Effector memory CD8-positive, alpha-beta T cell (primary cell): ENCODE measurements at regions not wholly inside any gene's neighbourhood (a gene's known extent, or its start where the extent isn't known, plus 50 kb on each side); places are given as distances from the start of the nearest gene placed in this dataset.

ENCODE experiments used
- ATAC-seq: fragments of 150-1000 bp; cut with Tn5 transposase; replicated peaks from 2 replicates; pipeline ENCODE4 v1.10.0; 2021; ENCODE audit warnings: mild to moderate bottlenecking, moderate library complexity
- DNase-seq, 3 experiments: peaks; one replicate each; pipeline ENCODE4 v3.0.0; 2021
- H3K27ac Mint-ChIP-seq, 2 donors: one replicate each; pipeline ENCODE4 v1.8.0; 2022; ENCODE audit warnings: mild to moderate bottlenecking in 2 of 2, mixed read lengths in 2 of 2, moderate library complexity in 2 of 2
- H3K27me3 Mint-ChIP-seq, 2 donors: one replicate each; pipeline ENCODE4 v1.8.0; 2022; ENCODE audit warnings: mixed read lengths in 2 of 2
- H3K36me3 Mint-ChIP-seq: one replicate; pipeline ENCODE4 v1.8.0; 2022; ENCODE audit warnings: mild to moderate bottlenecking, moderate library complexity, mixed read lengths; ENCODE audit not compliant: insufficient read depth
- H3K4me1 Mint-ChIP-seq, 2 donors: one replicate each; pipeline ENCODE4 v1.8.0; 2022; ENCODE audit warnings: low read depth in 2 of 2, mixed read lengths in 2 of 2
- H3K4me3 Mint-ChIP-seq, 2 donors: one replicate each; pipeline ENCODE4 v1.8.0; 2022; ENCODE audit warnings: mild to moderate bottlenecking in 2 of 2, mixed read lengths in 2 of 2, moderate library complexity in 2 of 2
- H3K9me3 Mint-ChIP-seq, 2 donors: one replicate each; pipeline ENCODE4 v1.8.0; 2022; ENCODE audit warnings: mixed read lengths in 2 of 2

DNA sequence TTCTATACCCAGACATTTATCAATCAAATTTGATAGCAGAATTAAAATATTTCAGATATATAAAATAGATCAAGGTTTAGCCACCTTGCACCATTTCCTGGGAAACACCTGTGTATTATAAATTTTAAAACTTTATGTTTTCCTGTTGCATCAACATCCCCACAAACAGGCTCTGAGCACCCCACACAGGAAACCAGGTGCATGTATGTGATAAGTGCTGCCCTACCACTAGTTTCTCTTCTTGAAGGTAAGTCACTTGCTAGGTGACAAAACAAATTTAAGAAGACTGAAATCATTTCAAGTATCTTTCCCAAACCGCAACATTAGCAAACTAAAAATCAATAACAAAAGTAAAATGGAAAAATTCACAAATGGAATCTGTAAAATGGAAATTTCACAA lies 496.1 kb upstream of the CCDC54 start:
- no peak overlapping the region for H3K4me3 Mint-ChIP-seq
- no peaks in the 10 kb centered on the region for H3K27me3 Mint-ChIP-seq
- H3K9me3 Mint-ChIP-seq = peaks cover 3 to 7% of the 10 kb centered on the region in 2 donors
- no peak for DNase-seq
- no peak for ATAC-seq
- H3K4me1 Mint-ChIP-seq = no peaks in the 10 kb centered on the region
- no peak overlapping the region for H3K27ac Mint-ChIP-seq
- no peaks in the 10 kb centered on the region for H3K36me3 Mint-ChIP-seq

DNA sequence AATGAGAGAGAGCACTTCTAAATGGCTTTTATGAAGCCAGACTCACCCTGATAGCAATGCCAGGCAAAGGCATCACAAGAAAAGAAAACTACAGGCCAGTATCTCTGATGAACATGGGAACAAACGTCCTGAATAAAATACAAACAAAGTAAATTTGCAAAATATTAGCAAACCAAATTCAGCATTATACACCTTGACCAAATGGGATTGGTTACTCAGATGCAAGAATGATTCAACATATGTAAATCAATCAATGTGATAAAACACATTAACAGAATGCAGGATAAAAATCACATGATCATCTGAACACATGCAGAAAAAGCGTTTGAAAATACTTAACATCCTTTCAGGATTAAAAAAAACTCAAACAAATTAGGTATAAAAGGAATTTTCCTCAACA lies 494.9 kb upstream of the CCDC54 start:
- ATAC-seq = no peak
- no peak for DNase-seq
- H3K27me3 Mint-ChIP-seq = no peaks in the 10 kb centered on the region
- peaks cover 3 to 7% of the 10 kb centered on the region in 2 donors for H3K9me3 Mint-ChIP-seq
- H3K27ac Mint-ChIP-seq = no peak overlapping the region
- H3K4me3 Mint-ChIP-seq = no peak overlapping the region
- H3K36me3 Mint-ChIP-seq = no peaks in the 10 kb centered on the region
- no peaks in the 10 kb centered on the region for H3K4me1 Mint-ChIP-seq

DNA sequence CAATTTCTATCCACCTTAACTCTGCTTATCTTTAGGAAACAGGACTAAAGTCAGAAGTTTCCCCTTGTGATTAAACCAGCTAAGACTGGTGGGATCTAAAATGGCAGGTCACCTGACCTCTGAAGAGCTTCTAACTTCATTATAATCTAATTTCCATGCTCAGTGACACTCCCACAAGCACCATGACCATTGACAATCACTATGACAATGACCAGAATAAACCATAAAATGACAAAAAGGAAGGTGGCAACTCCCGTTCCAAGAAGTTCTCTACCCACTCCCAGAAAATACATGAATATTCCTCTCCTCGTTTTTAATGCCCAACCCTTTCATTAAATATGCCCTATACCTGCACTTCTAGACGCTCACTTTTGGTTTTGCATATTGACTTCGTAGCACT lies 471.2 kb upstream of the CCDC54 start:
- H3K36me3 Mint-ChIP-seq = no peaks in the 10 kb centered on the region
- no peak for ATAC-seq
- no peaks in the 10 kb centered on the region for H3K27me3 Mint-ChIP-seq

DNA sequence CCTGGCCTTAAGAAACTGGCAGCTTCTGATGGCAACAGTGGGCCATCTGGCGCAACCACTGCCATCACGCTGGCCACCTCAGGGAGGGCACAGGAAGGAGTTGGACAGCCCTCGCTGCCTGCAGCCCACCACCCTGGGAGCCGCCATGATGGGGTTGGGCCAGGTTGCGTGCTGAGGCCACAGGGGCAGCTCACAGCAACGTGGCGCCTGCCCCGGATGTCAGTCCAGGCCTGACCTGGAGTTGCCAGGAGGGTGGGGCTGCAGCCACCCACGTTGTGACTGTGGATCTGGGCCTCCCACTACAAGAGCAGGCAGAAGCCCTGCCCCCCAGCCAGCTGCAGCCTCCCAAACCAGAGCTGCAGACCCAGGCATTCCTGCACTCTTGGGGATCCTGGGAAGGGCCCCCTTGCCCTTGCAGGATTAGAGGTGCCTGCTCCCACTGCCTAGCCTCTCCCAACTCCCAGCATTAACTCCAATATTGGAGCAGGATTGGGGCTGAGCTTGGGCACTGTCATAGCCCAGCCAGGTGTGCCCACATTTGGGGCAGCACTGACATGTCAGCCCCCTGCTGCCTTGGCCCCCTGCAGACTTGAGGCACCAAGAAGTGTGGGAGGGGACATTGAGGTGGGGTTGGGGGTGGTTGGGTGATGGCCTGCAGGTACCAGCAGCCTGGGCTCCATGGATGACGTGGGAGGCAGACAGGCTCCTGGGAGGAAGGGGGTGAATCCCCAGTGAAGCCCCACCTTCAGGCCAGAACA lies 468.9 kb upstream of the CCDC54 start:
- Mint-ChIP-seq H3K4me3 (no peak overlapping the region), H3K27me3 (no peaks in the 10 kb centered on the region), H3K4me1 (no peaks in the 10 kb centered on the region), H3K9me3 (peaks cover 0 to 1% of the 10 kb centered on the region in 2 donors), H3K27ac (no peak overlapping the region), H3K36me3 (no peaks in the 10 kb centered on the region)
- DNase-seq (no peak), ATAC-seq (no peak)

More for the DNA sequence above, 471.2 kb upstream of the CCDC54 start:
- Mint-ChIP-seq H3K27ac (no peak overlapping the region), H3K4me3 (no peak overlapping the region), H3K9me3 (peaks cover 0 to 1% of the 10 kb centered on the region in 2 donors), H3K4me1 (no peaks in the 10 kb centered on the region)
- no peak for DNase-seq

DNA sequence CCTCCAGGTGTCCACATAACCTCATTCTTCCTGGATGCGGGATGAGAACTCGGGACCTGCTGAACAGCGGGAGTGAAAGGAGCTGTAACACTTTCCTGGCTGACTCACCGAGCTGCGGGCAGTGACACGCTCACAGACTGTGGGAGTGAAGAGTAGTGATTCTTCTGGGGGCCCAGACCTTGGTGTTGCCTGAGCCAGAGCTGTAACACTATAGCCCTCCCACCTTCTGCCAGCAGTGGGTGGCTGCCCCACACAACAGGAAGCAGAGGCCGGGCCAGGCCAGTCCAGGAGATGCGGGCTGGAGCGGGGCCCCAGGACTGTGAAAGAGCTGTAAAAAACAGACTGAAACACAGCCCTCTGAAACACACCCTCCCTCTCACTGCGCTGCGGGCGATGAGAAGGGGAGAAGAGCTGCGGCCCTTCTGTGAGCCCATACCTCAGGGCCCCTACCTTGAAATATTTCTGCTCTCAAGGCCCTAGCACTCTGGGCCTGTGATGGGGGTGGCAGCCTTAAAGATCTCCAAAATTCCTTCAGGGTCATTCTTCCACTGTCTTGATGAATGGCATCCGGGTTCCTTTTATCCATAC lies 464.0 kb upstream of the CCDC54 start:
- peaks cover 0 to 1% of the 10 kb centered on the region in 2 donors for H3K9me3 Mint-ChIP-seq
- H3K4me1 Mint-ChIP-seq = no peaks in the 10 kb centered on the region
- no peak overlapping the region for H3K4me3 Mint-ChIP-seq
- ATAC-seq (no peak), DNase-seq (no peak)
- peaks cover 0 to 11% of the 10 kb centered on the region in 2 donors for H3K27me3 Mint-ChIP-seq
- no peak overlapping the region for H3K27ac Mint-ChIP-seq
- no peaks in the 10 kb centered on the region for H3K36me3 Mint-ChIP-seq

DNA sequence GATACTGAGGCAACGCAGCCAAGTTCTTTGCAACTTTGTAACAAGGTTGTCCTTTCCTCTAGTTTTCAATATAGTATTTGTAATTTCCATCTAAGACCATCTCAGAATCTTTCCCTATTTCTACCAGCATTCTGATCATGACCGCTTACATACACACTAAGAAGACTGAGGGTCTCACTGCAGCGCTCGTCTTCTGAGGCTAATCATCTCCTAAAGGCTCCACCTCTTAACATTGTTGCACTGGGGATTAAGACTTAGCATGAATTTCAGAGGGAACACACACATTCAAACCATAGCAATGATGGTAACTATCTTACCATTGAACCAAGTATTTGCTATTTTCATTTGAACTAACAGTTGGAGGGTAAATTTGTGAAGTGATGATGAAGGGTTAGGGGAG lies 463.3 kb upstream of the CCDC54 start:
- no peak overlapping the region for H3K27ac Mint-ChIP-seq
- no peak for DNase-seq

DNA sequence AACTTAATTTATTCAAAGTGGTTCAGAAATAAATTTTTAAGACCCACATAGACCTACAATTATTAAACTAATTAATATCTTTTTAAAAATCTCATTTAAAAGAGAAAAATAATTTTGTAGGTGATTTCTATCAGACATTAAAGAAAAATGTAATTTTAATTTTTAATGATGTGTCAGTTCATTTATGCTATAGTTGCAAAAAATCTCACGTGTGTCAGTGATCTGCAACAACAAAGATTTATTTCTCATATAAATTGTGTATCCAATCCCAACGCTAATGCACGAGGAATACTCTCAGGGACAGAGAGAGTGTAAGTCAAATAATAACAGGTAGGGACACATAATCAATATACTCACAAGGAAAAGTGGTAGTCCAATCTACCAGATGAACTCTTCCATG lies 456.6 kb upstream of the CCDC54 start:
- H3K27me3 Mint-ChIP-seq = no peaks in the 10 kb centered on the region
- DNase-seq (no peak), ATAC-seq (no peak)
- H3K4me3 Mint-ChIP-seq = no peak overlapping the region
- H3K36me3 Mint-ChIP-seq = no peaks in the 10 kb centered on the region
- no peaks in the 10 kb centered on the region for H3K9me3 Mint-ChIP-seq
- H3K27ac Mint-ChIP-seq = no peak overlapping the region
- H3K4me1 Mint-ChIP-seq = no peaks in the 10 kb centered on the region

More for the DNA sequence above, 463.3 kb upstream of the CCDC54 start:
- ATAC-seq = no peak
- H3K36me3 Mint-ChIP-seq = no peaks in the 10 kb centered on the region
- H3K27me3 Mint-ChIP-seq = peaks cover 0 to 11% of the 10 kb centered on the region in 2 donors
- no peak overlapping the region for H3K4me3 Mint-ChIP-seq
- H3K9me3 Mint-ChIP-seq = peaks cover 0 to 1% of the 10 kb centered on the region in 2 donors
- H3K4me1 Mint-ChIP-seq = no peaks in the 10 kb centered on the region

DNA sequence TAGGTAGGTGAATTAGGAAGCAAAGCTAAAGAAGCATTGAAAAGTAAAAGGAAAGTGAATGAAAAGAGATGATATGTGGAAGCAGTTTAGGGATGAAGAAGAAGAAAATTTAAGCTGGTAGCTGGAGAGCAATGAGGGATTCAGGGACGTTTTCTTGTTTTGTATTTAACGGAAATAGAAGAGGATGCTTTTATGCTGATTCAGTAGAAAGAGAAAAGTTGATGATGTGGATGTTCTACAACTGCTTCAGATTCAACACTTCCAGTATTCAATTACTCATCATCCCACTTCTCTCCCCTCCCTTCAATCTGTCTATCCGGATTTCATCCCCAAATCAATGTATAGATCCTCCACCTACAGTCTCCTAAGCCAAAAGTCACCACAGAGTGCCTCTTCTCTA lies 448.2 kb upstream of the CCDC54 start:
- H3K36me3 Mint-ChIP-seq = no peaks in the 10 kb centered on the region
- no peaks in the 10 kb centered on the region for H3K9me3 Mint-ChIP-seq
- ATAC-seq (no peak), DNase-seq (no peak)
- no peak overlapping the region for H3K27ac Mint-ChIP-seq
- H3K4me1 Mint-ChIP-seq = no peaks in the 10 kb centered on the region
- H3K4me3 Mint-ChIP-seq = no peak overlapping the region
- H3K27me3 Mint-ChIP-seq = peaks cover 0 to 6% of the 10 kb centered on the region in 2 donors

DNA sequence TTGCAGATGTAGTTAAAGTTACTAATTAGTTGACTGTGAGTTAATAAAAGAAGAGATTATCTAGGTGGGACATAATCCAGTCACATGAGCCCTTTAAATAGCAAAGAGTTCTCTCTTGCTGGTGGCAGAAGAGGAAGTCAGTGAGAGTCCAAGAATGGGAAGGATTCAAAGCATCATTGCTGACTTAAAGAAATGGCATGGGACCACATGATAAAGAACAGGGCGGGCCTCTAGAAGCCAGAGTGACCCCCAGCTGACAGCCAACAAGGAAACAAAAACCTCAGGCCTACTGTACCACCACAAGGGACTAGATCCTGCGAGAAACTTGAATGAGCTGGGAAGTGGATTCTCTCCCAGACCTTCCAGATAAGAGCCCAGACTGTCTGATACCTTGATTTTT lies 447.2 kb upstream of the CCDC54 start:
- H3K4me3 Mint-ChIP-seq = no peak overlapping the region
- H3K27ac Mint-ChIP-seq = no peak overlapping the region
- H3K9me3 Mint-ChIP-seq = no peaks in the 10 kb centered on the region
- peaks cover 0 to 6% of the 10 kb centered on the region in 2 donors for H3K27me3 Mint-ChIP-seq
- H3K4me1 Mint-ChIP-seq = no peaks in the 10 kb centered on the region
- ATAC-seq = no peak
- no peak for DNase-seq
- no peaks in the 10 kb centered on the region for H3K36me3 Mint-ChIP-seq

DNA sequence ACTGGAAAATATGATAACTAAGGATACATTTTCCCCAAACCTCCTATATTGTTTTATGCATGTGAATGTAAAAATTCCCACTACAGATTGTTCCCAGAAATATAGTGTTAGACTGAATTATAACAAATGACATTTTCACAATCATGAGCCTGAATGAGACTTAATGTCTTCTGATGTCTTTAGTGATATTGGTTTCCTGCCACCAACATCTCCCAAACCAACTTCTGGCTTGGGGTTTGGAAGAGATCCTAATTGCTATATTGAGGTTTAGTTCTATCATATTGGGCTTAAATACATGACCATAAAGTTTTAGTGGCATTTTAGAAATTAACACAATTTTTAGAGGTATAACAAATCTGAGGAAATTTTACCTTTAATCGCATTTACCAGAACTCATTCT lies 445.3 kb upstream of the CCDC54 start:
- Mint-ChIP-seq H3K4me3 (no peak overlapping the region), H3K27me3 (peaks cover 0 to 6% of the 10 kb centered on the region in 2 donors), H3K9me3 (no peaks in the 10 kb centered on the region), H3K4me1 (no peaks in the 10 kb centered on the region), H3K36me3 (no peaks in the 10 kb centered on the region), H3K27ac (no peak overlapping the region)
- DNase-seq = no peak
- ATAC-seq = no peak

DNA sequence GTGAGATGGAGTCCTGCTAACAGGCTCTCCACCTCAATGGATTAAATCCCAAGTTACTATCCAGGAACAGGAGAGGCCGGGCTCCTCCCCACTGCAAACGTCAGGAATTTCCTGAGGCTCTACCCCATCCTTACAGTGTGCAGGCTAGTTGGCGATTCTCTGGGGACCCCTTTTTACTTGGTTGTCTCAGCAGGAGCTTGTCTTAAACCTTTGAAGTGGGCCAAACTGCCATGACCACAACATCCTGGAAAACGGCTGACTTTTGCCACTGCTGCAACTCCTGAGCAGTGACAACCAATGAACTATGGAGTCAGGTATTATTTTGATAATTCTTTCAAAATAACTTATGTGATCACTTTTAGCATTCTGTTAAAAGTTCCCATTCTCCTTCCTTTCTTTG lies 440.9 kb upstream of the CCDC54 start:
- H3K9me3 Mint-ChIP-seq = no peaks in the 10 kb centered on the region
- DNase-seq (no peak), ATAC-seq (no peak)
- H3K36me3 Mint-ChIP-seq = no peaks in the 10 kb centered on the region
- no peak overlapping the region for H3K4me3 Mint-ChIP-seq
- H3K27me3 Mint-ChIP-seq = no peaks in the 10 kb centered on the region
- no peak overlapping the region for H3K27ac Mint-ChIP-seq
- H3K4me1 Mint-ChIP-seq = no peaks in the 10 kb centered on the region

DNA sequence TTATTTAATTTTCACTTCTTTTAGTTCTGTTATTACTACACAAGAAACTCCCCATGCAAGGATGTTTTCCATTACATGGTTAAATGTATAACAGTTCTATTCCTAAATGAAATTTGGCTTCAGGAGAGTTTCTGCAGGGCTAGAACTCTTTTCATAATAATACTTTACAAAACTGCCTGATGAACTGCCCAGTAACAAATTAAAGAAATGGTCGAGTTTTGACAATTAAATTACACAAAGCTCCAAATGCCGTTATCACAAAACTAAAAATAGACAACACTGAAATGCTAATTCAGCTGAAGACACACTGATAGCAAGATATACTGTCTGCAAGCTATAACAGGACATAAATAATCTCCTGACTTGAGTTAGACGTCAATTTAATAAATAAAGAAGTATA lies 435.2 kb upstream of the CCDC54 start:
- Mint-ChIP-seq H3K4me3 (no peak overlapping the region), H3K9me3 (peaks cover 0 to 2% of the 10 kb centered on the region in 2 donors), H3K27ac (no peak overlapping the region), H3K36me3 (no peaks in the 10 kb centered on the region), H3K4me1 (no peaks in the 10 kb centered on the region), H3K27me3 (no peaks in the 10 kb centered on the region)
- no peak for ATAC-seq
- DNase-seq = no peak

DNA sequence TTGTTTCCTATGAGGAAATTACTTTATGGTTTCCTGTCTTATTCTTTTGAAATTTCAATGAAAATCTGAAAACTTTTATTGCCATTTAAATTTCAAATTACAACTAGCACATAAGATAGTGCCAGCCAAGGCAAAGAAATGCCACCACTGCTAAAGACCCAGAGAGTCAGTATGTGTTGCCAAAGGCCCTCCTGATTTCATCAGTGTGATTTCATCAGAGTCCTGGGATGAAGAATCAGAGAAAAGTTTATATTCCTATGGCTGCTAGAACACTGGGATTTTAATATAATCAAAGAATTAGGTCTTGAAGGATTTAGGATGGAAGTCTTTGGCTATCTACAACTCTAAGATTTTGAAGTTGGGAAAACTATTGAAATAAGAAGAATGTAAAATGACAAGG lies 434.2 kb upstream of the CCDC54 start:
- H3K4me3 Mint-ChIP-seq = no peak overlapping the region
- H3K27me3 Mint-ChIP-seq = no peaks in the 10 kb centered on the region
- DNase-seq (no peak), ATAC-seq (no peak)
- no peak overlapping the region for H3K27ac Mint-ChIP-seq
- peaks cover 0 to 2% of the 10 kb centered on the region in 2 donors for H3K9me3 Mint-ChIP-seq
- no peaks in the 10 kb centered on the region for H3K4me1 Mint-ChIP-seq
- no peaks in the 10 kb centered on the region for H3K36me3 Mint-ChIP-seq

DNA sequence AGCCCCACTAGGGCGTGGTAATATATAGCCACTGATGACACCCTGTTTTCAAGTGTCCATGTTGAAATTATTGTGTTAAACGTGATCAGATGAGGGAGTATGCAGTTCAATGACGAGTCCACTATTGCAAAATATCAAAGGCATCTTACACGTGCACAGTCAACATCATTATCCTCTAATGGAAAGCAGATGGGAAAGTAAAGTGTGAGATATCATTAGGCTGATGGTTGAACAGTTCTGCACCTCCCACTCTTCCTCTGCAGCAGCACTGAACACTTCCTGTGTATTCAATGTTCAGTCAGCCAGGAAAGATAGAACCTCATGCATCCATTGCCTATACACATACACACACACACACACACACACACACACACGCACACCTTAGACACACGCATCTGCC lies 431.8 kb upstream of the CCDC54 start:
- Mint-ChIP-seq H3K27ac (no peak overlapping the region), H3K9me3 (peaks cover 0 to 2% of the 10 kb centered on the region in 2 donors), H3K4me3 (no peak overlapping the region), H3K36me3 (no peaks in the 10 kb centered on the region), H3K4me1 (no peaks in the 10 kb centered on the region), H3K27me3 (no peaks in the 10 kb centered on the region)
- DNase-seq (no peak), ATAC-seq (no peak)
